ENCODE measurements at regions not wholly inside any gene's neighbourhood (a gene's known extent, or its start where the extent isn't known, plus 50 kb on each side); places are given as distances from the start of the nearest gene placed in this dataset.

- Histone ChIP-seq H3K27me3 (ENCODE audit: insufficient read depth, low read length) (no peaks in the 10 kb centered on the region; the same call in 1 of the 2 replicates), H4K20me1 (ENCODE audit: insufficient read depth) (no peaks in the 10 kb centered on the region), H3K9me2 (ENCODE audit: insufficient read depth) (no peaks in the 10 kb centered on the region), H3K9ac (ENCODE audit: low read length) (no peak overlapping the region), H3K4me3 (replicated peaks in 1 of 2; ENCODE audit: low read depth in 1 of 2, low read length in 2 of 2) (no peak overlapping the region), H3K4me2 (ENCODE audit: low read length) (no peak overlapping the region), H3K27ac (ENCODE audit: low read depth, low read length) (no peak overlapping the region), H3K4me1 (ENCODE audit: control insufficient read depth in 1 of 2, insufficient read depth in 2 of 2, low read length in 2 of 2) (no peaks in the 10 kb centered on the region), H3K9me3 (ENCODE audit: control insufficient read depth in 1 of 2, insufficient read depth in 1 of 2, low read depth in 1 of 2, low read length in 2 of 2) (no peaks in the 10 kb centered on the region), H3K36me3 (ENCODE audit: control insufficient read depth in 1 of 2, insufficient read depth in 2 of 2, low read length in 2 of 2) (no peaks in the 10 kb centered on the region), H3K79me2 (ENCODE audit: insufficient read depth, low read length) (no peaks in the 10 kb centered on the region), H2AFZ (ENCODE audit: low read depth, low read length, poor library complexity, severe bottlenecking) (no peak overlapping the region)
- ATAC-seq (no peak), DNase-seq (ENCODE audit: low read depth, low spot score) (no peak)
- CTCF ChIA-PET: no interaction called here
- POLR2A ChIA-PET: no interaction called here
- RAD21 ChIA-PET (ENCODE audit: low non-redundant PET in 1 of 2, low total read pairs in 2 of 2, uncharacterized antibody in 2 of 2, unreplicated experiment in 2 of 2): no interaction called here
- intact Hi-C loops (cut with micrococcal nuclease): no loop called here
- TF ChIP-seq ELF1 (IDR thresholded peaks at IDR 0.05; ENCODE audit: borderline replicate concordance, low read depth) (no peak), FOSL1 (IDR thresholded peaks at IDR 0.05; ENCODE audit: low read depth) (no peak), JUND (IDR thresholded peaks at IDR 0.05) (no peak), POLR2AphosphoS5 (IDR thresholded peaks at IDR 0.05; ENCODE audit: low read depth, low read length) (no peak), RAD21 (IDR thresholded peaks at IDR 0.05; ENCODE audit: low read depth) (no peak), CBX3 (IDR thresholded peaks at IDR 0.05; ENCODE audit: low read depth) (no peak), ZFX (IDR thresholded peaks at IDR 0.05) (no peak), ZNF274 (IDR thresholded peaks at IDR 0.05; ENCODE audit: low read depth, low read length) (no peak), EZH2 (IDR thresholded peaks at IDR 0.05) (no peak)
- TF ChIP-seq, protein P1, sequence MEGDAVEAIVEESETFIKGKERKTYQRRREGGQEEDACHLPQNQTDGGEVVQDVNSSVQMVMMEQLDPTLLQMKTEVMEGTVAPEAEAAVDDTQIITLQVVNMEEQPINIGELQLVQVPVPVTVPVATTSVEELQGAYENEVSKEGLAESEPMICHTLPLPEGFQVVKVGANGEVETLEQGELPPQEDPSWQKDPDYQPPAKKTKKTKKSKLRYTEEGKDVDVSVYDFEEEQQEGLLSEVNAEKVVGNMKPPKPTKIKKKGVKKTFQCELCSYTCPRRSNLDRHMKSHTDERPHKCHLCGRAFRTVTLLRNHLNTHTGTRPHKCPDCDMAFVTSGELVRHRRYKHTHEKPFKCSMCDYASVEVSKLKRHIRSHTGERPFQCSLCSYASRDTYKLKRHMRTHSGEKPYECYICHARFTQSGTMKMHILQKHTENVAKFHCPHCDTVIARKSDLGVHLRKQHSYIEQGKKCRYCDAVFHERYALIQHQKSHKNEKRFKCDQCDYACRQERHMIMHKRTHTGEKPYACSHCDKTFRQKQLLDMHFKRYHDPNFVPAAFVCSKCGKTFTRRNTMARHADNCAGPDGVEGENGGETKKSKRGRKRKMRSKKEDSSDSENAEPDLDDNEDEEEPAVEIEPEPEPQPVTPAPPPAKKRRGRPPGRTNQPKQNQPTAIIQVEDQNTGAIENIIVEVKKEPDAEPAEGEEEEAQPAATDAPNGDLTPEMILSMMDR (IDR thresholded peaks at IDR 0.05 in 2 of 3, conservative IDR thresholded peaks at IDR 0.05 in 1 of 3; ENCODE audit: borderline replicate concordance in 1 of 3, insufficient read depth in 1 of 3, low read depth in 2 of 3, low read length in 2 of 3): no peak
- no TSS peak for BruUV-seq (replicated peaks)
These were observed 226.4 kb downstream of the FAM76B start for GRCh38 chr11:95563173-95563572.

Measured in HCT116 (cell line).